AG04449 (cell line): ENCODE measurements at regions not wholly inside any gene's neighbourhood (a gene's known extent, or its start where the extent isn't known, plus 50 kb on each side); places are given as distances from the start of the nearest gene placed in this dataset.

Experiments
- CTCF ChIA-PET: fragments of 350-600 bp; formaldehyde crosslinking; extraction: SDS; loops from one replicate; lab custom pipeline; 2021; ENCODE audit warnings: antibody characterized with exemption; lab: Yijun Ruan, JAX
- POLR2A ChIA-PET: fragments of 400-600, 350-600 bp; formaldehyde crosslinking; extraction: SDS; loops from one replicate; lab custom pipeline; 2020; ENCODE audit warnings: antibody characterized with exemption, inconsistent platforms; lab: Yijun Ruan, JAX
- DNase-seq: peaks from one replicate; pipeline ENCODE4 v3.0.0-alpha.2; 2010; ENCODE audit warnings: low read depth, low spot score
- H3K4me3 ChIP-seq: 2 replicates; pipeline ENCODE4 v1.5.1; 2011; ENCODE audit warnings: low read depth, mild to moderate bottlenecking, control low read depth, low read length
- CTCF ChIP-seq: IDR thresholded peaks from one replicate; pipeline ENCODE4 v1.5.1; 2011; ENCODE audit warnings: mild to moderate bottlenecking, moderate library complexity, low read length, control low read depth, inconsistent platforms; ENCODE audit not compliant: insufficient read depth; ENCODE audit errors: missing control alignments

GRCh38 chr7:12826079-12826478 is 138.6 kb downstream of the ARL4A start:
- POLR2A ChIA-PET, result no interaction called here
- CTCF ChIA-PET, result no interaction called here
- H3K4me3 ChIP-seq, result no peak overlapping the region
- no peak for DNase-seq
- TF ChIP-seq CTCF, result no peak

GRCh38 chr7:12827219-12827821 is 139.9 kb downstream of the ARL4A start:
- TF ChIP-seq CTCF, result no peak
- CTCF ChIA-PET, result no interaction called here
- no peak for DNase-seq
- no peak overlapping the region for H3K4me3 ChIP-seq
- POLR2A ChIA-PET, result no interaction called here

GRCh38 chr7:12827920-12828319 is 140.5 kb downstream of the ARL4A start:
- no peak for TF ChIP-seq CTCF
- ChIA-PET CTCF (no interaction called here), POLR2A (no interaction called here)
- H3K4me3 ChIP-seq, result no peak overlapping the region
- DNase-seq, result no peak

- no peak for TF ChIP-seq CTCF
- no peak for DNase-seq
- no peak overlapping the region for H3K4me3 ChIP-seq
- CTCF ChIA-PET, result no interaction called here
- POLR2A ChIA-PET, result no interaction called here
These were observed 143.6 kb downstream of the ARL4A start for GRCh38 chr7:12831024-12831423.

- CTCF ChIA-PET, result no interaction called here
- no peak for TF ChIP-seq CTCF
- POLR2A ChIA-PET, result no interaction called here
These were observed 146.4 kb downstream of the ARL4A start for GRCh38 chr7:12833829-12834228.

GRCh38 chr7:12834782-12835181 is 147.3 kb downstream of the ARL4A start:
- DNase-seq, result no peak
- no peak overlapping the region for H3K4me3 ChIP-seq
- POLR2A ChIA-PET, result no interaction called here
- no peak for TF ChIP-seq CTCF
- CTCF ChIA-PET, result no interaction called here

More at GRCh38 chr7:12833829-12834228, 146.4 kb downstream of the ARL4A start:
- no peak for DNase-seq
- H3K4me3 ChIP-seq, result no peak overlapping the region
